CD8-positive, alpha-beta memory T cell (primary cell): ENCODE measurements at regions not wholly inside any gene's neighbourhood (a gene's known extent, or its start where the extent isn't known, plus 50 kb on each side); places are given as distances from the start of the nearest gene placed in this dataset.

Experiments
- CTCF ChIA-PET: fragments of 350-600 bp; sonication (Branson Sonifier 250); formaldehyde crosslinking; loops from one replicate; lab custom pipeline; 2021; ENCODE audit warnings: antibody characterized with exemption; lab: Charles Lee
- POLR2A ChIA-PET: fragments of 350-600 bp; sonication (Branson Sonifier 250); formaldehyde crosslinking; loops from one replicate; lab custom pipeline; 2021; ENCODE audit warnings: antibody characterized with exemption; lab: Charles Lee
- DNase-seq, 5 donors: peaks; one replicate each; pipeline versions ENCODE4 v3.0.0 to v3.0.0-alpha.2; 2020 to 2022; ENCODE audit warnings: mixed read lengths in 1 of 5
- H3K27ac ChIP-seq: one replicate; pipeline ENCODE4 v1.7.0; 2013; ENCODE audit warnings: low read depth, mild to moderate bottlenecking, low read length, moderate library complexity
- H3K27me3 ChIP-seq: 2 replicates; pipeline ENCODE4 v1.7.0; 2013; ENCODE audit warnings: low read length, mild to moderate bottlenecking; ENCODE audit not compliant: insufficient read depth, poor library complexity, severe bottlenecking
- H3K36me3 ChIP-seq: 2 replicates; pipeline ENCODE4 v1.7.0; 2013; ENCODE audit warnings: mild to moderate bottlenecking, low read length, moderate library complexity; ENCODE audit not compliant: insufficient read depth
- H3K4me1 ChIP-seq: 2 replicates; pipeline ENCODE4 v1.7.0; 2013; ENCODE audit warnings: mild to moderate bottlenecking, low read length, moderate library complexity; ENCODE audit not compliant: insufficient read depth
- H3K4me3 ChIP-seq: 2 replicates; pipeline ENCODE4 v1.7.0; 2013; ENCODE audit warnings: mild to moderate bottlenecking, low read length
- H3K9me3 ChIP-seq: 2 replicates; pipeline ENCODE4 v1.7.0; 2013; ENCODE audit warnings: mild to moderate bottlenecking, low read length
- H3K27ac Mint-ChIP-seq, 8 donors: one replicate each; pipeline ENCODE4 v1.8.0; 2020 to 2021; ENCODE audit warnings: mixed read lengths in 8 of 8, mild to moderate bottlenecking in 6 of 8, inconsistent platforms in 3 of 8, moderate library complexity in 3 of 8
- H3K27me3 Mint-ChIP-seq, 2 donors: one replicate each; pipeline ENCODE4 v1.8.0; 2020 to 2021; ENCODE audit warnings: mixed read lengths in 2 of 2, mild to moderate bottlenecking in 1 of 2, moderate library complexity in 1 of 2
- H3K36me3 Mint-ChIP-seq, 3 donors: one replicate each; pipeline ENCODE4 v1.8.0; 2020 to 2021; ENCODE audit warnings: mixed read lengths in 3 of 3, inconsistent platforms in 1 of 3, mild to moderate bottlenecking in 1 of 3
- H3K4me1 Mint-ChIP-seq, 3 donors: one replicate each; pipeline ENCODE4 v1.8.0; 2020 to 2021; ENCODE audit warnings: mixed read lengths in 3 of 3, inconsistent platforms in 1 of 3, mild to moderate bottlenecking in 1 of 3
- H3K4me3 Mint-ChIP-seq, 7 donors: one replicate each; pipeline ENCODE4 v1.8.0; 2020 to 2021; ENCODE audit warnings: mixed read lengths in 7 of 7, mild to moderate bottlenecking in 6 of 7, moderate library complexity in 4 of 7, inconsistent platforms in 2 of 7
- H3K9me3 Mint-ChIP-seq, 5 donors: one replicate each; pipeline ENCODE4 v1.8.0; 2020 to 2022; ENCODE audit warnings: mixed read lengths in 5 of 5, mild to moderate bottlenecking in 3 of 5, moderate library complexity in 2 of 5, inconsistent platforms in 1 of 5

- DNase-seq, result no peak
- Mint-ChIP-seq H3K27ac (no peak overlapping the region), H3K9me3 (peaks cover 0 to 3% (median 2%) of the 10 kb centered on the region in 5 donors), H3K4me3 (no peak overlapping the region), H3K36me3 (no peaks in the 10 kb centered on the region), H3K4me1 (peaks cover 11 to 33% (median 13%) of the 10 kb centered on the region in 3 donors), H3K27me3 (peaks cover 0 to 1% of the 10 kb centered on the region in 2 donors)
- Histone ChIP-seq H3K9me3 (no peaks in the 10 kb centered on the region), H3K36me3 (no peaks in the 10 kb centered on the region), H3K4me3 (no peak overlapping the region), H3K4me1 (peaks cover 21% of the 10 kb centered on the region), H3K27me3 (no peaks in the 10 kb centered on the region), H3K27ac (no peak overlapping the region)
- ChIA-PET POLR2A (no interaction called here), CTCF (no interaction called here)
Measured at GRCh38 chr4:163662768-163663167, 168.3 kb downstream of the TMA16 start.

GRCh38 chr4:163663454-163664225, 169.2 kb downstream of the TMA16 start:
- Histone ChIP-seq H3K4me3 (no peak overlapping the region), H3K9me3 (no peaks in the 10 kb centered on the region), H3K27me3 (no peaks in the 10 kb centered on the region), H3K27ac (no peak overlapping the region), H3K36me3 (no peaks in the 10 kb centered on the region), H3K4me1 (peaks cover 21% of the 10 kb centered on the region)
- H3K27ac Mint-ChIP-seq, result no peak overlapping the region
- no peak overlapping the region for H3K4me3 Mint-ChIP-seq
- POLR2A ChIA-PET, result no interaction called here
- CTCF ChIA-PET, result interaction anchor here (0.9 kb wide), 1 partner anchor 170 kb away, joined by 3 read pairs; no protein-coding TSS in a partner anchor
- no peak for DNase-seq
- H3K27me3 Mint-ChIP-seq, result no peaks in the 10 kb centered on the region
- peaks cover 11 to 42% (median 13%) of the 10 kb centered on the region in 3 donors for H3K4me1 Mint-ChIP-seq
- H3K36me3 Mint-ChIP-seq, result no peaks in the 10 kb centered on the region
- H3K9me3 Mint-ChIP-seq, result peaks cover 0 to 2% (median 0%) of the 10 kb centered on the region in 5 donors

GRCh38 chr4:163665101-163665500, 170.6 kb downstream of the TMA16 start:
- Histone ChIP-seq H3K27me3 (no peaks in the 10 kb centered on the region), H3K4me3 (no peak overlapping the region), H3K27ac (no peak overlapping the region), H3K9me3 (no peaks in the 10 kb centered on the region), H3K36me3 (no peaks in the 10 kb centered on the region), H3K4me1 (peaks cover 21% of the 10 kb centered on the region)
- DNase-seq, result no peak
- ChIA-PET POLR2A (no interaction called here), CTCF (no interaction called here)
- H3K4me1 Mint-ChIP-seq, result peaks cover 11 to 42% (median 13%) of the 10 kb centered on the region in 3 donors
- H3K9me3 Mint-ChIP-seq, result no peaks in the 10 kb centered on the region
- H3K4me3 Mint-ChIP-seq, result no peak overlapping the region
- no peaks in the 10 kb centered on the region for H3K36me3 Mint-ChIP-seq
- H3K27ac Mint-ChIP-seq, result peak overlapping the region in 1 of 8 donors; percentile 11
- no peaks in the 10 kb centered on the region for H3K27me3 Mint-ChIP-seq

DNA sequence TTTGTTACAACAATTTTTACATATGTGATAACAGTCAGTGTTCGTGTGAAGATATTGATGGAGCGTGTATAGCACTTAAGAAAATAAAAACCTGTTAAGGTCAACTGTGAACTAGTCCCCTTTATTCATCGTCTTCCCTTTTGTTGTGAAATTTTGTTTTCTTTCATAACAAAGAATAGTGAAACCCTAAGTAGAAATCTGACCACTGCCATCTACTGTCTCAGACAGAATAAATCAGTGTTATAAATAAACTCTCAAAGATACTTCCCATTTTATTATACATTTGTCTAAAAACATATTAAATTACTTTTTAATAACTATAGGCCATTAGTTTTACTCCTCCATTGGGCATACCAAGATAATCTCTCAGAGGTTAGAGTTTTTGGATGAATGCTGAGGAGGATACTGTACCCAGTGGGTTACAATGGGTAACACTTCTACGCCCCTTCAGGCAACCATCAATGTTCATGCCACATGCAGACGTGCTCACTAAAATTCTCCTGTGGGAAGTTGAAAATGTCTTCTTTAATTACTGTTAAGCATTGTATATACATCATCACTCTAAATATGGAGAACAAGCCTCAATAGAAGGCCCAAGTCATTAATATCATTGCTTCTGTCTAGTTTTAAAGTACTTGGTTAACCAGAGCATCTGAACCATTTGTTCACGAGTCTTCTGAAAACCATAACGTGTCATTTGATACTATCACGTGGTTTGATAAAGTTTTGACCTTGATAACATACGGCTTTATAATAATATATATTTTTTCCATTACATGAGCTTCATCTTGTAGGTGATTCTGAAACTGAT, 171.2 kb downstream of the TMA16 start:
- peaks cover 11 to 42% (median 13%) of the 10 kb centered on the region in 3 donors for H3K4me1 Mint-ChIP-seq
- no peaks in the 10 kb centered on the region for H3K36me3 Mint-ChIP-seq
- POLR2A ChIA-PET, result no interaction called here
- CTCF ChIA-PET, result interaction anchor here (0.7 to 1.7 kb wide), 4 partner anchors 8 to 110 kb away, joined by 3 to 5 read pairs (median 4); no protein-coding TSS in a partner anchor
- H3K27ac Mint-ChIP-seq, result peak overlapping the region in 2 of 8 donors; percentile 11 to 32
- Histone ChIP-seq H3K27ac (no peak overlapping the region), H3K4me1 (peaks cover 21% of the 10 kb centered on the region), H3K27me3 (no peaks in the 10 kb centered on the region), H3K36me3 (no peaks in the 10 kb centered on the region), H3K9me3 (no peaks in the 10 kb centered on the region), H3K4me3 (no peak overlapping the region)
- H3K4me3 Mint-ChIP-seq, result peak overlapping the region in 1 of 7 donors; percentile 46
- no peak for DNase-seq
- no peaks in the 10 kb centered on the region for H3K9me3 Mint-ChIP-seq
- H3K27me3 Mint-ChIP-seq, result no peaks in the 10 kb centered on the region

- no peak overlapping the region for H3K27ac ChIP-seq
- POLR2A ChIA-PET, result no interaction called here
- H3K36me3 ChIP-seq, result no peaks in the 10 kb centered on the region
- peaks cover 28% of the 10 kb centered on the region for H3K4me1 ChIP-seq
- DNase-seq, result no peak
- H3K9me3 ChIP-seq, result no peaks in the 10 kb centered on the region
- no peaks in the 10 kb centered on the region for H3K27me3 Mint-ChIP-seq
- H3K9me3 Mint-ChIP-seq, result no peaks in the 10 kb centered on the region
- H3K4me1 Mint-ChIP-seq, result peaks cover 11 to 42% (median 13%) of the 10 kb centered on the region in 3 donors
- peak overlapping the region in 3 of 8 donors; percentile 17 to 64 (median 34) for H3K27ac Mint-ChIP-seq
- CTCF ChIA-PET, result interaction anchor here (0.7 to 1.7 kb wide), 4 partner anchors 9 to 110 kb away, joined by 3 to 5 read pairs (median 4); no protein-coding TSS in a partner anchor
- no peaks in the 10 kb centered on the region for H3K36me3 Mint-ChIP-seq
- H3K4me3 ChIP-seq, result no peak overlapping the region
- peak overlapping the region in 4 of 7 donors; percentile 13 to 60 (median 36) for H3K4me3 Mint-ChIP-seq
- no peaks in the 10 kb centered on the region for H3K27me3 ChIP-seq
Measured at GRCh38 chr4:163666332-163666873, 171.9 kb downstream of the TMA16 start.

DNA sequence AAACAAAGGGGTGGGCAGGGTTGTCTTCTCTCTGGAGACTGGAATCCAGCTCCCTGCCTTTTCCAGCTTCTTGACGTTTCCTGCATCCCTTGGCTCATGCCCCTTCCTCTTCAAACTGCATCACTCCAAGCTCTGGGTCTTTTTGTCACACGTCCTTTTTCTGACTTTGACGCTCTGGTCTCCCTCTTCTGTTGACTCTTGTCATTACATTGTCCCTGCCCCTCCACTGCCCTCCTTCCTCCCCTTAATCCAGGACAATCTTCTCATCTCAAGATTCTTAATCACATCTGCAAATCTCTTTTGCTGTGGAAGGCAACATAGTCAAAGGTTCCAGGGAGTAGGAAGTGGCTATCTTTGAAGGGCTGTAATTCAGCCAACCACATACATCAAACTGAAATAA, 178.3 kb downstream of the TMA16 start:
- Mint-ChIP-seq H3K4me3 (no peak overlapping the region), H3K4me1 (peaks cover 0 to 12% (median 0%) of the 10 kb centered on the region in 3 donors), H3K36me3 (no peaks in the 10 kb centered on the region), H3K27me3 (peaks cover 0 to 7% of the 10 kb centered on the region in 2 donors), H3K9me3 (no peaks in the 10 kb centered on the region), H3K27ac (no peak overlapping the region)
- no peaks in the 10 kb centered on the region for H3K9me3 ChIP-seq
- ChIA-PET CTCF (interaction anchor here (0.8 kb wide), 1 partner anchor 123 kb away, joined by 4 read pairs; no protein-coding TSS in a partner anchor), POLR2A (no interaction called here)
- no peaks in the 10 kb centered on the region for H3K27me3 ChIP-seq
- H3K4me1 ChIP-seq, result peaks cover 7% of the 10 kb centered on the region
- DNase-seq, result no peak
- H3K27ac ChIP-seq, result no peak overlapping the region
- H3K36me3 ChIP-seq, result no peaks in the 10 kb centered on the region
- H3K4me3 ChIP-seq, result no peak overlapping the region

DNA sequence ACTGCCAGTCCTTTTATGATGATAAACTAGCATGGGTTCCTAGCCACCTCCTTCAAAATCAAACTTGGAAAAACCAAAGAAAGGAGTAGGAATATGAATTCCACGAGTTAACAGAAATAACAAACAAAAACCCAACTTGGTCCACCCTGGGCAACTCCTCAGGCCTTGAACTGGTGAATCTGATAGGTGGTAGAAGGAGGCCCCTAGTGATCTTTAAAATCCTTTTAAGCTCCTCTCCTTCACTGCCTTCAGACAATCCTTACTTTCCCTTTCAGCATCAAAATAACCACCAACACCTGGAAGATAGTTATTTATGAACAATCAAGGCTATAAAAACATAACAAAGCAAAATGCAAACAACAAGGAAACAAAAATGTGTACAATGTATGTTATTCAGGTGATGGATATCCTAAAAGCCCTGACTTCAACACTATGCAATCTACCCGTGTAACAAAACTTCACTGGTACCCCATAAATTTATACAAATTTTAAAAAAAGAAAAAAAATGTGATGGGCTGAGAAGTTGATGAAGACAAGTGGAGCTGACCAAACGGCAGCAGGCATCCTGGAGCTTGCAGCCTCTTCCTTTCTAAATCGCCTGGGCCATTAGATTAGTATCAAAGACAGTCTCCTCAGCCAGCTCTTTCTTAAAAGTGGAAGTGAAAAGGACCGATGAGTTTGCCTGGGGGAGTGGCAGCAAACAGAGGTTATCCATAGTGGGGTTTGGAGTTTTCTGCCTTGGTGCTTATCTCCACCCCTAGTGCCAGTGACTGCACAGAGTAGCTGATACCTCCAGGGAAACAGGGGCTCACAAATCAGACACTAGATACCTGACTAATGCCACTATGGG, 179.6 kb downstream of the TMA16 start:
- Mint-ChIP-seq H3K4me1 (peaks cover 0 to 3% (median 0%) of the 10 kb centered on the region in 3 donors), H3K4me3 (no peak overlapping the region), H3K9me3 (no peaks in the 10 kb centered on the region), H3K27ac (no peak overlapping the region), H3K27me3 (peaks cover 0 to 7% of the 10 kb centered on the region in 2 donors), H3K36me3 (no peaks in the 10 kb centered on the region)
- H3K27me3 ChIP-seq, result no peaks in the 10 kb centered on the region
- no peak for DNase-seq
- H3K4me1 ChIP-seq, result peaks cover 7% of the 10 kb centered on the region
- H3K9me3 ChIP-seq, result no peaks in the 10 kb centered on the region
- no peak overlapping the region for H3K27ac ChIP-seq
- H3K4me3 ChIP-seq, result no peak overlapping the region
- no peaks in the 10 kb centered on the region for H3K36me3 ChIP-seq
- ChIA-PET CTCF (interaction anchor here (1.4 to 2.2 kb wide), 2 partner anchors 118 to 124 kb away, joined by 6 to 7 read pairs; no protein-coding TSS in a partner anchor), POLR2A (no interaction called here)
